ENCODE measurements at regions not wholly inside any gene's neighbourhood (a gene's known extent, or its start where the extent isn't known, plus 50 kb on each side); places are given as distances from the start of the nearest gene placed in this dataset.

DNA sequence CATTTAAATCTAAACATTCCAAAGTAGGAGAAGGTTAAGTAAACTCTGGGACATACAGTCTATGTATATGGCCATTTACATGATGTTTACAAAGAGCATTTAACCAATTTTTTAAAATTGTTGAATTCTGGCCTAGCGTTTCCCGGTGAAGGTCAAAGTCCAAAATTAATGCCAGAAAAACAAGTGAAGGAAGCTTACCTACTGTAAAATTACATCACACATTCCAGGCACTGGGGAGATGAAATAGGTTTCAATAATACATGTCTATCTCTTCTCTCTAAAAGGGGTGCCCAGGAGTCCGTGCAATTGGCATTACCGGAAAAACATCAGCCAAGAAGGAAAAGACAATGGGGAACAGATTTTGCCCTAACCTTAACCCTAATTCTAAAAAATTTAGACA is 358.8 kb downstream of the VPS13C start:
- FAIRE-seq (no peak), DNase-seq (ENCODE audit: low read depth, low spot score) (no peak), ATAC-seq (no peak)
- Histone ChIP-seq H3K36me3 (ENCODE audit: control insufficient read depth in 2 of 2, insufficient read depth in 2 of 2, low read length in 1 of 2) (no peaks in the 10 kb centered on the region), H3K27me3 (replicated peaks in 1 of 2; ENCODE audit: control insufficient read depth in 2 of 2, insufficient read depth in 2 of 2, low read length in 1 of 2) (no peaks in the 10 kb centered on the region), H4K20me1 (ENCODE audit: control insufficient read depth, insufficient read depth) (no peaks in the 10 kb centered on the region), H3K4me1 (ENCODE audit: control insufficient read depth, insufficient read depth, low read length) (no peaks in the 10 kb centered on the region), H3K79me2 (ENCODE audit: control insufficient read depth, insufficient read depth, low read length) (no peaks in the 10 kb centered on the region), H3K4me3 (no peak overlapping the region), H2AFZ (ENCODE audit: control insufficient read depth, low read depth, low read length) (no peak overlapping the region), H3K9ac (ENCODE audit: control insufficient read depth, insufficient read depth, low read length) (no peak overlapping the region), H3K4me2 (ENCODE audit: control insufficient read depth, insufficient read depth) (no peak overlapping the region), H3K9me3 (replicated peaks; ENCODE audit: control insufficient read depth, insufficient read depth, low read length) (no peaks in the 10 kb centered on the region), H3K27ac (ENCODE audit: control insufficient read depth, insufficient read depth) (no peak overlapping the region)
- CTCF ChIA-PET: interaction anchor here (1.1 kb wide), 1 partner anchor 133 kb away, joined by 3 read pairs; no protein-coding TSS in a partner anchor
- intact Hi-C loops (cut with micrococcal nuclease; ENCODE audit: unreplicated experiment): no loop called here
- POLR2A ChIA-PET: no interaction called here
- 87% methylated on average over 4 of the region's 4 CpGs for WGBS (ENCODE audit: insufficient coverage, insufficient replicate concordance, low lambda C conversion rate, missing lambda C conversion rate)
- SMC1A ChIA-PET (ENCODE audit: uncharacterized antibody, unreplicated experiment): interaction anchor here (0.6 kb wide), 1 partner anchor 1402 kb away, joined by 3 read pairs; no protein-coding TSS in a partner anchor
- in situ Hi-C loops (cut with MboI): no loop called here
- RAD21 ChIA-PET (ENCODE audit: unreplicated experiment): no interaction called here
- no TSS peak for BruUV-seq (replicated peaks)
- TF ChIP-seq, protein P1, sequence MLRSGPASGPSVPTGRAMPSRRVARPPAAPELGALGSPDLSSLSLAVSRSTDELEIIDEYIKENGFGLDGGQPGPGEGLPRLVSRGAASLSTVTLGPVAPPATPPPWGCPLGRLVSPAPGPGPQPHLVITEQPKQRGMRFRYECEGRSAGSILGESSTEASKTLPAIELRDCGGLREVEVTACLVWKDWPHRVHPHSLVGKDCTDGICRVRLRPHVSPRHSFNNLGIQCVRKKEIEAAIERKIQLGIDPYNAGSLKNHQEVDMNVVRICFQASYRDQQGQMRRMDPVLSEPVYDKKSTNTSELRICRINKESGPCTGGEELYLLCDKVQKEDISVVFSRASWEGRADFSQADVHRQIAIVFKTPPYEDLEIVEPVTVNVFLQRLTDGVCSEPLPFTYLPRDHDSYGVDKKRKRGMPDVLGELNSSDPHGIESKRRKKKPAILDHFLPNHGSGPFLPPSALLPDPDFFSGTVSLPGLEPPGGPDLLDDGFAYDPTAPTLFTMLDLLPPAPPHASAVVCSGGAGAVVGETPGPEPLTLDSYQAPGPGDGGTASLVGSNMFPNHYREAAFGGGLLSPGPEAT (IDR thresholded peaks at IDR 0.05; ENCODE audit: low read depth): no peak
- TF ChIP-seq NFYB (IDR thresholded peaks at IDR 0.05; ENCODE audit: insufficient read depth, low read depth, low read length): no peak
- no peak for TF ChIP-seq SPI1 (IDR thresholded peaks at IDR 0.05; ENCODE audit: borderline replicate concordance, insufficient read depth, low read depth, low read length)
- no peak for TF ChIP-seq CREM (IDR thresholded peaks at IDR 0.05; ENCODE audit: low read depth)
- no peak for TF ChIP-seq LARP7 (IDR thresholded peaks at IDR 0.05)
- TF ChIP-seq CBX5 (IDR thresholded peaks at IDR 0.05; ENCODE audit: low read depth): no peak
- TF ChIP-seq NKRF (conservative IDR thresholded peaks at IDR 0.05): no peak
- TF ChIP-seq, protein P2, sequence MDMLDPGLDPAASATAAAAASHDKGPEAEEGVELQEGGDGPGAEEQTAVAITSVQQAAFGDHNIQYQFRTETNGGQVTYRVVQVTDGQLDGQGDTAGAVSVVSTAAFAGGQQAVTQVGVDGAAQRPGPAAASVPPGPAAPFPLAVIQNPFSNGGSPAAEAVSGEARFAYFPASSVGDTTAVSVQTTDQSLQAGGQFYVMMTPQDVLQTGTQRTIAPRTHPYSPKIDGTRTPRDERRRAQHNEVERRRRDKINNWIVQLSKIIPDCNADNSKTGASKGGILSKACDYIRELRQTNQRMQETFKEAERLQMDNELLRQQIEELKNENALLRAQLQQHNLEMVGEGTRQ (IDR thresholded peaks at IDR 0.05; ENCODE audit: borderline replicate concordance, low read depth, low read length): no peak
- no peak for TF ChIP-seq PAX5 (IDR thresholded peaks at IDR 0.05; ENCODE audit: borderline replicate concordance, low read depth, low read length)
- TF ChIP-seq ZNF384 (IDR thresholded peaks at IDR 0.05; ENCODE audit: borderline replicate concordance, low read depth, low read length): no peak
- no peak for TF ChIP-seq PKNOX1 (IDR thresholded peaks at IDR 0.05)
- TF ChIP-seq, protein P3, sequence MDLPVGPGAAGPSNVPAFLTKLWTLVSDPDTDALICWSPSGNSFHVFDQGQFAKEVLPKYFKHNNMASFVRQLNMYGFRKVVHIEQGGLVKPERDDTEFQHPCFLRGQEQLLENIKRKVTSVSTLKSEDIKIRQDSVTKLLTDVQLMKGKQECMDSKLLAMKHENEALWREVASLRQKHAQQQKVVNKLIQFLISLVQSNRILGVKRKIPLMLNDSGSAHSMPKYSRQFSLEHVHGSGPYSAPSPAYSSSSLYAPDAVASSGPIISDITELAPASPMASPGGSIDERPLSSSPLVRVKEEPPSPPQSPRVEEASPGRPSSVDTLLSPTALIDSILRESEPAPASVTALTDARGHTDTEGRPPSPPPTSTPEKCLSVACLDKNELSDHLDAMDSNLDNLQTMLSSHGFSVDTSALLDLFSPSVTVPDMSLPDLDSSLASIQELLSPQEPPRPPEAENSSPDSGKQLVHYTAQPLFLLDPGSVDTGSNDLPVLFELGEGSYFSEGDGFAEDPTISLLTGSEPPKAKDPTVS (IDR thresholded peaks at IDR 0.05; ENCODE audit: low read depth, low read length): no peak
- no peak for TF ChIP-seq TBL1XR1 (IDR thresholded peaks at IDR 0.05; ENCODE audit: low read depth, low read length)
- no peak for TF ChIP-seq HDAC6 (IDR thresholded peaks at IDR 0.05; ENCODE audit: unreplicated experiment)
- no peak for TF ChIP-seq EGR1 (IDR thresholded peaks at IDR 0.05; ENCODE audit: borderline replicate concordance in 1 of 2, low read depth in 2 of 2, low read length in 2 of 2)
